GM12875 (cell line): ENCODE measurements at regions not wholly inside any gene's neighbourhood (a gene's known extent, or its start where the extent isn't known, plus 50 kb on each side); places are given as distances from the start of the nearest gene placed in this dataset.

ENCODE experiments used
- H3K4me3 ChIP-seq: one replicate; pipeline ENCODE4 v1.5.1; 2011; ENCODE audit warnings: low read depth, low read length, control low read depth
- TF ChIP-seq, protein P1 (sequence below): IDR thresholded peaks from 2 replicates; pipeline ENCODE4 v1.5.1; 2011; ENCODE audit warnings: low read depth, mild to moderate bottlenecking, control low read depth, inconsistent platforms, low read length, moderate library complexity, borderline replicate concordance; ENCODE audit not compliant: insufficient read depth

DNA sequence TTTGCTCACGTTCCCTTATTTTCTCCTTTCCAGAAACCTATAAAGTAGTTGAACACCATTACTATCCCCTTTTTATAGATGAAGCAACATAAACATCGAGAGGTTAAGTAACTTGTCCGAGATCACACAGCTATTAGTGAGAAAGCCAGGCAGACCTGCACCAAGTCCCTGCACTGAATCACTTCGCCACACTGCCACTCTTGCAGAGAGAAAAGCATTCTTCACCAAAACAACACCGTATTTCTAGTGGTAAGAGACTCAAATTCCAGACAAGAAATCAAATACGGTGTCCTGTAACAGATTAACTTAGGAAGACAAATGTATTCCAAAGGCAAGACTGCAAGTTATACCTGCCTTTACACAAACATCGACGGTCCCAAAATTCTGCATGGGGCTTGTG is 82.0 kb upstream of the DMRT1 start:
- H3K4me3 ChIP-seq: no peak overlapping the region
- TF ChIP-seq, protein P1, sequence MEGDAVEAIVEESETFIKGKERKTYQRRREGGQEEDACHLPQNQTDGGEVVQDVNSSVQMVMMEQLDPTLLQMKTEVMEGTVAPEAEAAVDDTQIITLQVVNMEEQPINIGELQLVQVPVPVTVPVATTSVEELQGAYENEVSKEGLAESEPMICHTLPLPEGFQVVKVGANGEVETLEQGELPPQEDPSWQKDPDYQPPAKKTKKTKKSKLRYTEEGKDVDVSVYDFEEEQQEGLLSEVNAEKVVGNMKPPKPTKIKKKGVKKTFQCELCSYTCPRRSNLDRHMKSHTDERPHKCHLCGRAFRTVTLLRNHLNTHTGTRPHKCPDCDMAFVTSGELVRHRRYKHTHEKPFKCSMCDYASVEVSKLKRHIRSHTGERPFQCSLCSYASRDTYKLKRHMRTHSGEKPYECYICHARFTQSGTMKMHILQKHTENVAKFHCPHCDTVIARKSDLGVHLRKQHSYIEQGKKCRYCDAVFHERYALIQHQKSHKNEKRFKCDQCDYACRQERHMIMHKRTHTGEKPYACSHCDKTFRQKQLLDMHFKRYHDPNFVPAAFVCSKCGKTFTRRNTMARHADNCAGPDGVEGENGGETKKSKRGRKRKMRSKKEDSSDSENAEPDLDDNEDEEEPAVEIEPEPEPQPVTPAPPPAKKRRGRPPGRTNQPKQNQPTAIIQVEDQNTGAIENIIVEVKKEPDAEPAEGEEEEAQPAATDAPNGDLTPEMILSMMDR: no peak

DNA sequence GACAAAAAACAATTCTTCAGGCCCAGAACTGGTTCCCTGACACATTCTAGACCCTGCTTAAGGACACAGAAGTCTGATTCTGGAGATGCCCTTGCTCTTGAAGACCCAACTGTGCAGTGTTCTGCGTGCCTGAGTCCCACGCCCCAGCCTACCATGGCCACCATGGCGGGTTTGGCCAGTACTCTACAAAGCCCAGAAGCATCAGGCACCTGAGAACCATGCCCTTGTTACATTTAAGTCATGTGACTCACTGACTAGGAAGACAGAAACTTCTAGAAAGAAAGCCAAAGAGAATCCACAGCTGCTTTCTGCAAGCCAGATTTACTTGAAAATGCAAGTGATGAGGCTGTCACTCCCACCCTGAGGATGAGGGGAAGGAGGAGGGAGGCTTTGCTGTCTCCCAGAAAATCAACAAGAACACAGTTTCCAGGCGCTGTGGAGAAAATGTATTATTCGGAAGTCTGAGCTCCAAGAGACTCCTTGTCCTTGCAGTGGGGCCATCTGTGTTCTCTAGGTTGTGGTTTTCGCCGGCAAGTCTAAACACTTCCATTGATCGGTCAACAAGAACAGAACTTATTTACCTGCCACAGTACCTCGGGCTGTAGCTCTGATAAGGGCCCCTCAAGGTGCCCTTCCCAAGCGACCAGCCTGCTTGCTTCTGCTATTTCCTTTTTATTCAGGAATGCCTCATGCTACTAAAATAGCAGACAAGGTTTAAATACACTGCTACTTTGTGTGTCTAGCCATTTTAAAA is 81.3 kb upstream of the DMRT1 start:
- TF ChIP-seq, protein P1: no peak
- H3K4me3 ChIP-seq: no peak overlapping the region

DNA sequence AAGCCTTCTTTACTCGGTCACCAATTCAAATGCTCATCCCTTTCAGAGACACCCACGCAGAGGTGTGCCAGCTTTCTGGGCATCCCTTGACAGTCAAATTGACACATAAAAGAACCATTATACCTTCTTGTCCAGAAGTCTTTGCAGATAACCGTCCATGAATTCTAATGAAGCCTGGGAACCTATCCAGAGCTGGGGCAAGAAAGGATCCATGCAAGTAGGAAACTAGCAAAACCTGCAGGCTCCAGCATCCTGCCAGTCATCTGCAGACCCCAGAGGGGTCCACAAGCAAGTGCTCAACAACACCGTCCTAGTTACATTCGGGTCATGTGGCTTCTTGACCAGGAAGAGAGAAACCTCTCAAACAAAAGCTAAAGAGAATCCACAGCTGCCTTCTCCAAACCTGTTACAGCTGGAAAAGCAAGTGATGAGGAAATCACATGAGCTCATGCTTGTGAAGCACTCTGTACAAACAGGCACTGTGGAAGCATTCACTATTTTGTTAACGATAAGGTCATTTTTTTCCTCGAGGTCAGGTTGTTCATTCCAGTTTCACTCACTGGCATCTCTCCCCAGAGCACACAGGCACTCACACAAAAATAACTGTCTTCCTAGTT is 80.2 kb upstream of the DMRT1 start:
- no peak overlapping the region for H3K4me3 ChIP-seq
- TF ChIP-seq, protein P1: no peak

DNA sequence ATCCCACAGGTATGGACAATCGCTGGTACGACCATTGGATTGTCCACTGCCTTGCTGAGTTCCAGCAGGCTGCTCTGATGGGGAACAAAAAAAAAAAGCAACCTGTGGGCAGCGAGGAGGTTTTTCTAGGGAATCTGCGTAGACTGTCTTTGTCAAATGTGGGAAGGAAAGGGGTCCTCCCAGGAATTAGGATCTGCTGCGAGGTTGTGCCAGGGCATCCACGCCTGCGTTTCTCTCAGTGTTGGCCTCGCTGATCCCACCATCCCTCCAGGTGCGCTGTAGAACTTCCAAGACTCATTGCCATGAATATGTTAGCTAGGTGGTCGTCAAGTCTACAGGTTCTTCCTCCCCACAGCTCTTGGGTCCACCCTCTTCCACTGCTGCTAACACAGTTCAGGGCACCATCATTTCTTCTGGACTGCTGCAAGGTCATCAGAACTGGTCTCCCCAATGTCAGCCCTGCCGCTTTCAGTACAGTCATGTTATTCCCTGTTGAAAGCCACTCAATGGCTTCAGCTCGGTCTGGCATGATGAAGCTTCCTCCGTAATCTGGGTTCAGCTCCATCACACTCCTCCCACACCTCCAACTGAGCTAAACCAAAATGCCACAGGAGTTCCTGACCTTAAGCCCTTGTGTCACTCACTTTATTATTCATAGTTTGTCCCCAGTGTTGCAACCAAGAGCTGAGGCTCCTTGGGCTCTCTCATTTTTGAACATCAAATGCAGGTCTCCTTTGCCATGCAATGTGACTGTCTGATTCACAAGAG is 79.5 kb upstream of the DMRT1 start:
- TF ChIP-seq, protein P1: no peak
- H3K4me3 ChIP-seq: no peak overlapping the region

DNA sequence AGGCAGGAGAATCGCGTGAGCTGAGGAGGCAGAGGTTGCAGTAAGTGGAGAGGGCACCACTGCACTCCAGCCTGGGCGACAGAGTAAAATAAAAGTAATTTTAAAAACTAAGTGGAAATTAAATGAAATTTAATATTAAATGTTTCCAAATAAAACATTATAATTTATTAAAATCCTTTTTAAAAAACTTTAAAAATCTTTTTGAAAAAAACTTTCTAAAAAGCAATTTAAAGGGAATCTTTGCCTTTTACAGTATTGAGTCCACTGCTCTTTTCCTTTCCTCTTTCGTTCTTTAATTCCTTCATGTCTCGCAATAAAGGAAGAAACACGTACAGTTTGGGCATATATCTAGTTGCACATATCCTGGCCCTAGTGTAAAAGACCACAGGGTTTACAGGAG is 77.8 kb upstream of the DMRT1 start:
- TF ChIP-seq, protein P1: no peak
- H3K4me3 ChIP-seq: no peak overlapping the region

DNA sequence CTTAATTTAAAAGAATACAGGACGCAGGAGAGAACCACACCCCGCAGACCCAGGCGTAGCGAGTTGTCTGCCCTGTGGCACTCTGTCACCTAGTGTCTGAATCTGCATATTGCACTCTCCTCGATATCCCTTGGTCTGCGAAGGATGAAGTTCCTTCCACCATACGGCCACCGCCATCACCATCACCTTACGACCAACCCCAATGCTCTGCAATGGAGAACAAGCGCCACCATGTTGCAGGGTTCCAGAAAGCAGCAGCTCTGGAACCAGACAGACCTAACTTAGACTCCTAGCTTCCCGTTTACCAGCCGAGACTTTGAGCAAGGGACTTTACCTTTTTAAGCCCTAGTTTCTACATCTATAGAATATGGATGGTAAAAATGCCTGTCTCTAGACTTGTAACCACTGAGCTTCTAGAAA is 77.4 kb upstream of the DMRT1 start:
- TF ChIP-seq, protein P1: peak; percentile 91
- H3K4me3 ChIP-seq: no peak overlapping the region
